ENCODE measurements at regions not wholly inside any gene's neighbourhood (a gene's known extent, or its start where the extent isn't known, plus 50 kb on each side); places are given as distances from the start of the nearest gene placed in this dataset.

- TF ChIP-seq CTCF (IDR thresholded peaks at IDR 0.05; ENCODE audit: low read length) (no peak), EZH2 (IDR thresholded peaks at IDR 0.05; ENCODE audit: borderline replicate concordance, low read length) (no peak)
These were observed 79.3 kb upstream of the ASAP2 start for GRCh38 chr2:9127316-9127715.
